PC-9 (cell line): ENCODE measurements at regions not wholly inside any gene's neighbourhood (a gene's known extent, or its start where the extent isn't known, plus 50 kb on each side); places are given as distances from the start of the nearest gene placed in this dataset.

Experiments
- EZH2 ChIP-seq: fragments of 200-600 bp; sonication (generic); IDR thresholded peaks from 2 replicates; pipeline ENCODE4 v1.8.0; 2017; ENCODE audit warnings: antibody characterized with exemption, low read depth
- TF ChIP-seq, protein P1 (sequence below): fragments of 200-600 bp; sonication (generic); conservative IDR thresholded peaks from 2 replicates; pipeline ENCODE4 v1.6.1; 2017; ENCODE audit warnings: mixed run types, antibody characterized with exemption, mild to moderate bottlenecking, moderate library complexity

DNA sequence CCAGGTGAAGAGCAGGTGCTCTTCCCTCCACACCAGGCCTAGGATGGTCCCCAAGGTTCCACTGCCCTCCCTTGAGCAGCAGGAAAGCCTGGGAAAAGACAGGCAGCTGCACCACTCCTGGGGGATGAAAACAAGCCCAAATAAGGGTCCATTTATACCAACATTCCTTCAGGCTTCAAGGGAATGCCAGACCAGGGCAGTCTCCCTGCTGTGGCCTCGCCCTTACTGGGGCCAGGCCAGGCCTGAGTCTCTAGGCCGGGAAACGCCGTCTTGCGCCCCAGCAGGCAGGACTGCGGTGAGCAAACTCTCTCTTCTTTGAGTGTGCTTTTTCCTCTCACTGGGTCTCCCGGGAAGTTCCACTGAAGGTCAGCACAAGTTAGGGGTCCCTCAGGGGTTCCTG, 443.5 kb downstream of the SOX6 start:
- TF ChIP-seq, protein P1, sequence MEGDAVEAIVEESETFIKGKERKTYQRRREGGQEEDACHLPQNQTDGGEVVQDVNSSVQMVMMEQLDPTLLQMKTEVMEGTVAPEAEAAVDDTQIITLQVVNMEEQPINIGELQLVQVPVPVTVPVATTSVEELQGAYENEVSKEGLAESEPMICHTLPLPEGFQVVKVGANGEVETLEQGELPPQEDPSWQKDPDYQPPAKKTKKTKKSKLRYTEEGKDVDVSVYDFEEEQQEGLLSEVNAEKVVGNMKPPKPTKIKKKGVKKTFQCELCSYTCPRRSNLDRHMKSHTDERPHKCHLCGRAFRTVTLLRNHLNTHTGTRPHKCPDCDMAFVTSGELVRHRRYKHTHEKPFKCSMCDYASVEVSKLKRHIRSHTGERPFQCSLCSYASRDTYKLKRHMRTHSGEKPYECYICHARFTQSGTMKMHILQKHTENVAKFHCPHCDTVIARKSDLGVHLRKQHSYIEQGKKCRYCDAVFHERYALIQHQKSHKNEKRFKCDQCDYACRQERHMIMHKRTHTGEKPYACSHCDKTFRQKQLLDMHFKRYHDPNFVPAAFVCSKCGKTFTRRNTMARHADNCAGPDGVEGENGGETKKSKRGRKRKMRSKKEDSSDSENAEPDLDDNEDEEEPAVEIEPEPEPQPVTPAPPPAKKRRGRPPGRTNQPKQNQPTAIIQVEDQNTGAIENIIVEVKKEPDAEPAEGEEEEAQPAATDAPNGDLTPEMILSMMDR: no peak
- no peak for TF ChIP-seq EZH2
